ENCODE measurements at regions not wholly inside any gene's neighbourhood (a gene's known extent, or its start where the extent isn't known, plus 50 kb on each side); places are given as distances from the start of the nearest gene placed in this dataset.

DNA sequence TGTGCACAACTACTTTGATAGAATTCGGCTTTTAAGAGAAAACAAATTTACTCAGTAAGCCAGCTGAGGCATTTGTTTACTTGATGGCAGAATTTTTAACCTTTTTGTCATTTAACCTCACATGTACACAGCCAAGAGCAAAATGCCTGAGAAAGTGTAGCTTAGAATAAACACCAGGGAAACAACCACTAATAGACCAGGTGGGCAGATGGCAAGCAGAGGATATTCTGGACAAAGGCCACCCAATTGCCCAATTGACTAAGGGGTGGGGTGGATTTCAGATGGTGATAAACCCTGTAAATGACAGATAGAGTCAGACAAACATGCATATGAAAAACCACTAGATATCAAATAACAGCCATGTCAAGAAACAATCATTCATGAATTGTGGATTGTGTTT is 190.7 kb upstream of the FBXL4 start:
- DNase-seq, result no peak

- no peak for DNase-seq
Measured at GRCh38 chr6:99137314-99137713, 189.6 kb upstream of the FBXL4 start.

GRCh38 chr6:99136488-99136887 is 188.7 kb upstream of the FBXL4 start:
- DNase-seq, result no peak

- no peak for DNase-seq
Measured at GRCh38 chr6:99132026-99132635, 184.4 kb upstream of the FBXL4 start.

GRCh38 chr6:99130897-99131873 is 183.4 kb upstream of the FBXL4 start:
- no peak for DNase-seq

DNA sequence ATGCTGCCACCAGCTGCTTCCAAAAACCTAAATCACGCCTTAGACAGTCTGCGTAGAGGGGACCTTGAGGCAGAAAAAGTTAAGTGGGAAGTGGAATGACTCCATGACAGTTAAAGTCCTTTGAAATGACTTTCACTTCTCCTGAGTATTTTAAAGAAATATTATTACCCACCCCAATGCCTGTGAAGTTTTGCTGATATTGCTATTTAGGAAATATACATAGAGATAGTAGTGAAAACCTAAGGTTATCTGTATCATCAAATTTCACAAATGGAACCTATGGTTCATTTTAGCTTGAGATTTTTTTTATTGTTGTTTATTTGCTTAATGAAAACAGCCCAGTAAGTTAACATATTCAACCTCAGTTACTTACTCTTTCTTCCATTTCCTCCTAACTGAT is 182.1 kb upstream of the FBXL4 start:
- no peak for DNase-seq

DNA sequence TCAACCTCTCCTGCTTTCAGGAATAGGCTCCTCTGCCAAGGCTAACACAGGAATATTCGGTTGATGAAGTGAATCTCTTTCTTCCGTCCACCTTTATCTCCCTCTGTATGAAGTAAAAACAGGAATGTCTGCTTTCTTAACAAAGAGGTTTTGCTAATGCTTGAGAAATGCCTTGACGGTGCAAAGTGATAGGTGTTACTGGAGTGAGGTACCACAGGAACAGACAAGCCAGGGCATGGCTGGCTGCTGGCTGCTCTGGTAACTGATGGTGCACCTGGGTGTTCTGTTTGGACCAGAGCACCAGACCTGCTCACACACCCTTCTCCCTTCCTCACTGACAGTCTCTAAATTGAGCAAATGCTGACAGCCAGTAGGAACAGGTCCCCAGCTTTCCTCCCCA is 174.0 kb upstream of the FBXL4 start:
- DNase-seq, result no peak

DNA sequence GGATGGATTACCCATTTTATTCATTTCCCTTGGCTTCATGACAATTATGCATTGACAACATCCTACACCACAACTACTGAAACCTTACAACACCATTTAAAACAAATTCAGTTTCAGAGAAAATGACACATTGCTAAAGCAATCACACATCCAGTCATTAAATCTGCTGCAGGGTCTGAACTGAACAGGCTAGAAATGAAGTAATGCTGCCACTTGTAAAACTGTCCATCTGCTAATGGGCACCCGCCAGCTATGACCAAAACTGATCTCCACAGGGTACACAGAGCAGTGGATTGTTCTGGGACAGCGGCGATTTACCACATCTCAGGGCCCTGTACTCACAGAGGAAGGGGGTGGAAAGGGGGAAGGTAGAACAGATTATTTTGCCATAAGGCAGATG is 172.9 kb upstream of the FBXL4 start:
- DNase-seq, result no peak

GRCh38 chr6:99119109-99120031 is 171.6 kb upstream of the FBXL4 start:
- peak in 1 of 2 donors; percentile 36 for DNase-seq

DNA sequence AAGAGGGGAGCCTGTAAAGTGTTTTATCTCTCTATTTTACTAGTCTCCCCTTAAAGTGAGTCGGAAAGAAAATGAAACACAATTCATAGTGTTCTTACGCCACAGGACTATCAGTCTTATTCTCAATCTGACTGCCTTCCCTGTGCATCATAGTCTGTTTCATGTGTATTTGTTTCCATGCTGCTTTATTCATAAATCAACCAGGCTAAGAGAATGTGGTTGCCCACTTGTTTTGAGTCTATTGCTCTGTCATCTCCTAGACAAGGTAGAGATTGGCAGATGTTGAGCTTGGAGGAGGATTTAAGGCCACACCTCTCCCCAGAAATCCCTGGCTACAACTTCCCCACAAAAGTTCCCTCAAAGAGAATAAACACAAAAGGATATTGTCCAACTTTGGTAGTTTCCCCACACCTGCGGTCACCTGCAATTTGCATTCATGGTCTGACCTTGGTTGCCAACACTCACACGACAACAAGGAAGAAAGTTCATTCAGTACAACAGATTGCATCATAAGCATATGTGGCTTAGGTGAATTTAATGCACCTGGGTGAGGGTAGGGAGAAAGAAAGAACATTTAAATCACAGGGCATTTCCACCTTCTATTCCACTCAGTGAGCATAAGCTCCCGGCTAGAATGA is 167.1 kb upstream of the FBXL4 start:
- no peak for DNase-seq

- no peak for DNase-seq
Measured at GRCh38 chr6:99111590-99111989, 163.8 kb upstream of the FBXL4 start.

DNA sequence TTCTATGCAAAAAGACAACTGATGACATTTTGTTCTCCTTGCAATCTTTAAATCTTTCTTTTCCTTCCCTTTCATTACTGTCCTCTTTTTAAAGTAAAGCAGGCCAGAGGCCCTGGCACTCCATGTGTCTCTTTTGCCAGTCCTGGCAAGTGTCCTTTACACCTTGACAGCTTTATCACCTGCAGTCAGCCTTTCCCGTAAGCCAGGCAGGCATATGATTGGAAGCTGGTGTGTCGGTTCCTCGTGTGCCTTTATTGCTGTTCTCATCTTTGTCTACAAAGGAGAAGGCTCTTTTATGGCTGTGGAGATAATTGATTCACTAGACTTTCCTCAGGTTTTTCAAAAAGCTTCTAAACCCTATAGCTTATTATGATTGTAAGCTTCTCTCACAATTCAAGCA is 162.3 kb upstream of the FBXL4 start:
- DNase-seq, result no peak

DNA sequence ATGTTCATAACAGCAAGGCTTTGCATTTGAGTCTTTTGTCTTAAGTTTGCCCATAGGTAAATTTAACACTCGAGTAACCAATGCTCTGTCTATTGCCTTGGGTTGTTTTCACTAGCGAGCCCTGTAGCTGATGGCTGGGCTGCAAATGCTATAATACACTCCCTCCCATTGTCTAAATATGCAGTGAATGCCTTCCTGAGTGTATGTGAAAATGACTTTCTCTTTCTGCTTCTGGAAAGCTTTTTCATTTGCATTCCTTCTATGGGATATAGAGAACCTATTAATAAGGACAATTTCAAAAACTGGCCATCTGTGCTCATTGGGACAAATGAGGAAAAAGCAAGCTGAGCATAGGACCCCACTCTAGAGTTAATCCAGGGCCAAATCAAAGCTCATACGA is 156.5 kb upstream of the FBXL4 start:
- DNase-seq, result no peak

DNA sequence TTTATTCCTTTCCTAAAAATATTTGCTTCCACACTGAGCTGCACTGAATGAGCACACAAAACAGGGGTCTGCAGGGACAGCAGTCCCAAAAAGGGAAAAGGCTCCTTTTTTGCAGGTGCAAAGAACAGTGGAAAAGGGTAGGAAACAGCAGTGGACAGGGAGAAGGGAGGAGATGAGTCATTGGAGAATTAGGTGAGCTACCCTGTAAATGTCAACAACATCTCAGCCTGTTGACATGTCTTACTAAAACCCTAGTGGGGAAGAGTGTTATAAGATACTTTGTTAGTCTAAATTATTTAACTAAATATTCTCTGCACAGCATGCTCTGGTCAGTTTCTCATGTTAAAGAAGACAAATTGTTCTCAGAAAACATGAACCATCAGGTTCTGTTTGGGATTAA is 151.5 kb upstream of the FBXL4 start:
- DNase-seq, result no peak

DNA sequence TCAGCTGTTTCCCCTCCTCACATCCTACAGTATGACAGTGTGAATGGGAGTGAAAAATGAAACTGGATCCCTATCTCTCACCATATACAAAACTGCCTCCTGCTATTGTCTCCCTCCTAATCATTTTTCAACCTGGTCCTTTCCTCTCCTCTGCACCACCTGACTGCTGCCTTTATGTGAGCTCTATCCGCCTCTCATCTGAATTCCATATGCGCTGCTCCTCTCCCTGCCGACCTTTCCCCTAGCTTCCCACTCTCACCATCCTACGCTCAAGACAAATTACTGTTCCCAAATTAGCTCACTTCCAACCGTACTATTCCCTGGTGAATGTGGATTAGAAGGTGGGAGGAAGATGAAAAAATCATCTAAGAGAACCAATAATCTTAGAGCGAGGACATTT is 148.4 kb upstream of the FBXL4 start:
- DNase-seq, result no peak

DNA sequence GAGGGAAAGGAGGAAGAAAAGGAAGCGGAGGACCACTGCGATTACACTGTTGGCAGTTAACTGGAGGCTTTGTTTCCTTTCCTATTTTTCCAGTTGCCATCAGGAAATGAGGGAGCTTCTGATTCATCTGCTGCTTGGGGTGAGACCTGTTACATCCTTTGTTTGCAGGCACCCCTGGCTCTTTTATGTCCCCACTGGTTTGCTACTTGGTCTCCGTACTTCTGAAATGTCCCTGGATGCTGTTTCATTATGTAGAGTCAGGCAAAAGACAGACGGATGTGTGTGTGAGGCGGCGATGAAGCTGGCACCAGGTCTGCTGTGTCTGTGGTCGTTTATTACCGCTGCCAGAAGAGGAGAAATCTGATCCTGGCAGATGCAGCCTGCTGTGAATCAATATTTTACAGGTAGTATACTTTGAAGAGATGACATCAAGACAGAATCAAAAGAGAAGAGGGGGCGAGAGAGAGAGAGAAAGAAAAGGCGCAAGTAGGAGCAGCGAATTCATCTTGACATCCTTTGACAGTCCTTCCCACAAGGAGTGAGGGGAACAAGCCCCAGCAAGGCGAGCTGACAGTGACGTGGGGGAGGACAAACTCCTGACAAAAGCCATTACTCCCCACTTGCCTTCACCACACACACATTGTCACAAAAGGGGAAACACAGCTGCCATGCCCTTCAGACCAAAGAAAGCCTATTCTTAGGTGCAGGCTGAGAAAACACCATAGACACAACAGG is 145.9 kb upstream of the FBXL4 start:
- DNase-seq, result no peak

DNA sequence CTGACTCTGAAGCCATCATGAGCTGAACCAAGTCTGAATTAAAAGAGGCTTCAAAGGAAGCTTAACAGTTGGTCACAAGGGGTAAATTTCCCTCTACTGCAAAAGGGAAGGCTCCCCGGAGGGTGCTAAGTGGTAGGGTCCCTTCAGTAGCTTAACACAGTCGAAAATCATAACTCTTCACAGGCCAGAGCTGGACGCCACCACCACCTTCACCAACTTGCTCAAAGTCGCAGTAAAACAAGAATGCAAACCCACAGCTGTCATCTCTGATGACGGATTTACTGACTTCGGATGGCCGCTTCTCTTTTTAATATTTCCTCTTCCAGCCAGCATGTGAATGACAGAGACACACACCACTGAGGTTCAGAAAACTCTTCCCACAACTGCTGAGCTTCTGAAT is 144.7 kb upstream of the FBXL4 start:
- DNase-seq, result no peak

DNA sequence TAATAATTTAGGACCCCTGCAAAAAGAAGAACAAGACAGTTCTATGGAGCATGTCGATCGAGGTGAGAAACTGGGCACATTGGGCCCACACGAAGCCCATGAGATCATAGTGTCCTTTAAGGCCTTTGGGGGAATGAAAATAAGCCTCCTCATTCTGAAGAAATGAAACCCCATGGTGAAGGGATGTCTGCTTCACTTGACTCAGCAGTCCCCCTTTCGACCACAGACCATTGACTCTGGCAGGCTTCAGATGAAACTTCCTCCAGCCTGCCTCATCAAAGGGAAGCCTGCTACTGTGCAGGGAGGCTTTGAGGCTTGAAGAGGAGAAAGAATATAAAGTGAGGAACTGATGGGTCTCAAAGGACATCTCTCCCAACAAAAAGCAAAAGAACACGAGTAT is 144.2 kb upstream of the FBXL4 start:
- no peak for DNase-seq

GRCh38 chr6:99080191-99080590 is 132.4 kb upstream of the FBXL4 start:
- DNase-seq, result no peak

GRCh38 chr6:99079058-99079457 is 131.3 kb upstream of the FBXL4 start:
- no peak for DNase-seq

DNA sequence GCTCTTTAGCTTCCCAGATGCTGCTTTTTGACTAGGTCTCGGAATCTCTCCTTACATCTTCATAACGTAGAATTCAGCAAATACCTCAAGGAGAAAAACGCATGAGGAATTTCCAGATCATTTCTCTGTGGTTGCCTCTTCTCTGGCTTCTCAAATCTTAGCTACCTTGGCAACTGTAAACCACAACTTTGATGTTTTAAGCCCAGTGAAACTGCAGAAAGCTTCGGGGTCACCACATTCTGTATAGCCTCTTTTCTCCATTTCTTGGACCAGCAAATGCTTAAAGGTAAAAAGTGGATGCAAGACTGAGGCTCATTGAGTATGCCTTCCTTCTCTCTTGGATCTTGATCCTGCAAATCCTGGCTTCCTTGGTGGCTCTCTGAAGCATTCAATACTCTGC is 125.5 kb upstream of the FBXL4 start:
- DNase-seq, result no peak

GRCh38 chr6:99066044-99066443 is 118.3 kb upstream of the FBXL4 start:
- DNase-seq, result no peak
